Neural cell (in vitro differentiated cells): ENCODE measurements at regions not wholly inside any gene's neighbourhood (a gene's known extent, or its start where the extent isn't known, plus 50 kb on each side); places are given as distances from the start of the nearest gene placed in this dataset.

Experiments
- H2AFZ ChIP-seq: fragments of 200-600, 300-800 bp; sonication (generic), shearing (Covaris generic); 2 replicates; pipeline ENCODE4 v1.6.0; 2014; ENCODE audit warnings: low read depth, mild to moderate bottlenecking, antibody characterized with exemption, low read length, moderate library complexity
- H3F3A ChIP-seq: fragments of 200-600 bp; shearing (Covaris generic); 2 replicates; pipeline ENCODE4 v1.6.1; 2016; ENCODE audit warnings: mild to moderate bottlenecking, moderate library complexity, mixed read lengths, antibody characterized with exemption, low read length; ENCODE audit not compliant: insufficient read depth, poor library complexity, severe bottlenecking
- H3K27ac ChIP-seq: fragments of 200-600, 300-800 bp; sonication (generic), shearing (Covaris generic); 2 replicates; pipeline ENCODE4 v1.5.1; 2014; ENCODE audit warnings: mild to moderate bottlenecking, low read length, moderate library complexity
- H3K27me3 ChIP-seq: fragments of 300-800, 200-600 bp; sonication (generic), shearing (Covaris generic); 2 replicates; pipeline ENCODE4 v1.6.0; 2014; ENCODE audit warnings: mild to moderate bottlenecking, low read depth, low read length, moderate library complexity; ENCODE audit not compliant: insufficient read depth
- H3K36me3 ChIP-seq: fragments of 300-800, 200-600 bp; sonication (generic), shearing (Covaris generic); 2 replicates; pipeline ENCODE4 v1.5.1; 2014; ENCODE audit warnings: mild to moderate bottlenecking, antibody characterized with exemption, low read length, moderate library complexity; ENCODE audit not compliant: insufficient read depth
- H3K4me2 ChIP-seq: fragments of 300-800, 200-600 bp; sonication (generic), shearing (Covaris generic); 2 replicates; pipeline ENCODE4 v1.6.0; 2014; ENCODE audit warnings: mild to moderate bottlenecking, low read length
- H3K4me3 ChIP-seq: fragments of 300-800, 200-600 bp; sonication (generic), shearing (Covaris generic); 2 replicates; pipeline ENCODE4 v1.5.1; 2014; ENCODE audit warnings: mild to moderate bottlenecking, low read length, moderate library complexity
- H3K79me2 ChIP-seq: fragments of 200-600 bp; shearing (Covaris generic); replicated peaks from 2 replicates; pipeline ENCODE4 v1.6.0; 2014; ENCODE audit warnings: mild to moderate bottlenecking, low read length, moderate library complexity; ENCODE audit not compliant: insufficient read depth
- H3K9ac ChIP-seq: fragments of 300-800, 200-600 bp; sonication (generic), shearing (Covaris generic); 2 replicates; pipeline ENCODE4 v1.6.1; 2016; ENCODE audit warnings: mild to moderate bottlenecking, low read length, mixed read lengths
- H3K9me2 ChIP-seq: fragments of 200-600 bp; shearing (Covaris generic); 2 replicates; pipeline ENCODE4 v1.6.1; 2016; ENCODE audit warnings: mild to moderate bottlenecking, low read length, mixed read lengths; ENCODE audit not compliant: insufficient read depth
- H3K9me3 ChIP-seq: fragments of 200-600, 300-800 bp; sonication (generic), shearing (Covaris generic); 2 replicates; pipeline ENCODE4 v1.6.1; 2016; ENCODE audit warnings: mild to moderate bottlenecking, mixed run types, low read length, moderate library complexity, mixed read lengths
- H4K20me1 ChIP-seq: fragments of 200-600 bp; shearing (Covaris generic); 2 replicates; pipeline ENCODE4 v1.6.1; 2016; ENCODE audit warnings: mild to moderate bottlenecking, mixed run types; ENCODE audit not compliant: insufficient read depth
- CTCF ChIP-seq: fragments of 450-650 bp; IDR thresholded peaks from 2 replicates; pipeline ENCODE4 v1.5.1; 2014; ENCODE audit warnings: antibody characterized with exemption, mild to moderate bottlenecking, moderate library complexity; ENCODE audit not compliant: poor library complexity, severe bottlenecking
- EP300 ChIP-seq: fragments of 450-650 bp; conservative IDR thresholded peaks from 2 replicates; pipeline ENCODE4 v1.6.1; 2014; ENCODE audit warnings: antibody characterized with exemption, mild to moderate bottlenecking, moderate library complexity; ENCODE audit not compliant: poor library complexity, severe bottlenecking
- EZH2 ChIP-seq: fragments of 200-600, 300-800 bp; shearing (Covaris generic), sonication (generic); IDR thresholded peaks from 2 replicates; pipeline ENCODE4 v1.6.1; 2014; ENCODE audit warnings: antibody characterized with exemption, low read length, borderline replicate concordance, mild to moderate bottlenecking; ENCODE audit not compliant: insufficient read depth, poor library complexity, severe bottlenecking
- MXI1 ChIP-seq: fragments of 450-650 bp; conservative IDR thresholded peaks from 2 replicates; pipeline ENCODE4 v1.6.1; 2014; ENCODE audit warnings: antibody characterized with exemption, mild to moderate bottlenecking; ENCODE audit not compliant: poor library complexity, severe bottlenecking
- POLR2AphosphoS5 ChIP-seq: IDR thresholded peaks from 2 replicates; pipeline ENCODE4 v1.6.1; 2012
- RAD21 ChIP-seq: fragments of 450-650 bp; conservative IDR thresholded peaks from 2 replicates; pipeline ENCODE4 v1.6.1; 2014; ENCODE audit warnings: antibody characterized with exemption, mild to moderate bottlenecking, moderate library complexity
- REST ChIP-seq: IDR thresholded peaks from 2 replicates; pipeline ENCODE4 v1.6.1; 2012; ENCODE audit warnings: borderline replicate concordance
- SMC3 ChIP-seq: fragments of 450-650 bp; conservative IDR thresholded peaks from 2 replicates; pipeline ENCODE4 v1.6.1; 2014; ENCODE audit warnings: antibody characterized with exemption, mild to moderate bottlenecking, moderate library complexity; ENCODE audit not compliant: poor library complexity
- TAF1 ChIP-seq: IDR thresholded peaks from 2 replicates; pipeline ENCODE4 v1.6.1; 2012; ENCODE audit warnings: low read depth

GRCh38 chr5:3252235-3252634 is 343.4 kb upstream of the IRX1 start:
- TF ChIP-seq EP300 (no peak), RAD21 (no peak), EZH2 (no peak), CTCF (no peak), POLR2AphosphoS5 (no peak), REST (no peak), MXI1 (no peak), SMC3 (no peak), TAF1 (no peak)
- H3K27ac ChIP-seq, result no peak overlapping the region
- H2AFZ ChIP-seq, result no peak overlapping the region
- H3K4me3 ChIP-seq, result no peak overlapping the region
- H3K79me2 ChIP-seq, result no peaks in the 10 kb centered on the region
- H3K9me3 ChIP-seq, result no peaks in the 10 kb centered on the region
- H3K9ac ChIP-seq, result no peak overlapping the region
- no peak overlapping the region for H3K4me2 ChIP-seq
- no peaks in the 10 kb centered on the region for H3K27me3 ChIP-seq
- H3F3A ChIP-seq, result no peaks in the 10 kb centered on the region
- H3K36me3 ChIP-seq, result no peaks in the 10 kb centered on the region
- H3K9me2 ChIP-seq, result no peaks in the 10 kb centered on the region
- H4K20me1 ChIP-seq, result no peaks in the 10 kb centered on the region

- Histone ChIP-seq H3K9ac (no peak overlapping the region), H3K9me3 (no peaks in the 10 kb centered on the region), H3F3A (no peaks in the 10 kb centered on the region), H2AFZ (no peak overlapping the region), H3K27ac (no peak overlapping the region), H4K20me1 (no peaks in the 10 kb centered on the region), H3K36me3 (no peaks in the 10 kb centered on the region), H3K4me2 (no peak overlapping the region), H3K79me2 (no peaks in the 10 kb centered on the region), H3K4me3 (no peak overlapping the region), H3K27me3 (no peaks in the 10 kb centered on the region), H3K9me2 (no peaks in the 10 kb centered on the region)
- no peak for TF ChIP-seq TAF1
- TF ChIP-seq RAD21, result no peak
- TF ChIP-seq MXI1, result no peak
- TF ChIP-seq EZH2, result no peak
- no peak for TF ChIP-seq CTCF
Measured at GRCh38 chr5:3251784-3252183, 343.8 kb upstream of the IRX1 start.
